Neural progenitor cell (in vitro differentiated cells): ENCODE measurements at regions not wholly inside any gene's neighbourhood (a gene's known extent, or its start where the extent isn't known, plus 50 kb on each side); places are given as distances from the start of the nearest gene placed in this dataset.
"Not testable (repeated sequence)": the region's sequence is repeated elsewhere in the genome, so short reads cannot be mapped to it uniquely, and the experiment has no call there.

Experiments
- DNase-seq: peaks from one replicate; pipeline ENCODE4 v3.0.0-alpha.2; 2016; ENCODE audit warnings: low spot score
- H2AFZ ChIP-seq: fragments of 200-600 bp; sonication (generic); replicated peaks from 2 replicates; pipeline ENCODE4 v1.6.1; 2016; ENCODE audit warnings: antibody characterized with exemption
- H3F3A ChIP-seq: fragments of 200-600 bp; sonication (generic); 2 replicates; pipeline ENCODE4 v1.6.1; 2016; ENCODE audit warnings: antibody characterized with exemption, low read depth
- H3K27ac ChIP-seq: fragments of 200-600 bp; sonication (generic); 2 replicates; pipeline ENCODE4 v1.5.1; 2016; ENCODE audit warnings: mild to moderate bottlenecking
- H3K27me3 ChIP-seq: fragments of 200-600 bp; sonication (generic); 2 replicates; pipeline ENCODE4 v1.6.1; 2016; ENCODE audit warnings: mild to moderate bottlenecking, moderate library complexity
- H3K36me3 ChIP-seq: fragments of 200-600 bp; sonication (generic); 2 replicates; pipeline ENCODE4 v1.5.1; 2016
- H3K4me1 ChIP-seq: fragments of 200-600 bp; sonication (generic); 2 replicates; pipeline ENCODE4 v1.6.1; 2016; ENCODE audit warnings: mixed run types
- H3K4me2 ChIP-seq: fragments of 200-600 bp; sonication (generic); 2 replicates; pipeline ENCODE4 v1.6.1; 2016
- H3K4me3 ChIP-seq: fragments of 200-600 bp; sonication (generic); 2 replicates; pipeline ENCODE4 v1.5.1; 2016
- H3K79me2 ChIP-seq: fragments of 200-600 bp; sonication (generic); 2 replicates; pipeline ENCODE4 v1.6.1; 2016; ENCODE audit warnings: low read depth
- H3K9ac ChIP-seq: fragments of 200-600 bp; sonication (generic); 2 replicates; pipeline ENCODE4 v1.6.1; 2016
- H3K9me3 ChIP-seq: fragments of 200-600 bp; sonication (generic); 2 replicates; pipeline ENCODE4 v1.5.1; 2016; ENCODE audit warnings: low read depth
- H4K20me1 ChIP-seq: fragments of 200-600 bp; sonication (generic); 2 replicates; pipeline ENCODE4 v1.6.1; 2016; ENCODE audit warnings: low read depth
- H3K27ac Mint-ChIP-seq: 3 replicates; pipeline ENCODE4 v1.8.0; 2021; ENCODE audit warnings: mixed read lengths
- H3K27me3 Mint-ChIP-seq: 2 replicates; pipeline ENCODE4 v1.8.0; 2022; ENCODE audit warnings: low read depth, mild to moderate bottlenecking, inconsistent platforms, moderate library complexity, mixed read lengths; ENCODE audit not compliant: insufficient read depth
- H3K36me3 Mint-ChIP-seq: 3 replicates; pipeline ENCODE4 v1.8.0; 2021; ENCODE audit warnings: mixed read lengths
- H3K4me1 Mint-ChIP-seq: 3 replicates; pipeline ENCODE4 v1.8.0; 2021; ENCODE audit warnings: mixed read lengths
- H3K4me3 Mint-ChIP-seq: 3 replicates; pipeline ENCODE4 v1.8.0; 2021; ENCODE audit warnings: mild to moderate bottlenecking, moderate library complexity, mixed read lengths
- H3K9me3 Mint-ChIP-seq: 3 replicates; pipeline ENCODE4 v1.8.0; 2020; ENCODE audit warnings: mixed read lengths
- CTCF ChIP-seq: fragments of 200-600 bp; sonication (generic); IDR thresholded peaks from 2 replicates; pipeline ENCODE4 v1.5.1; 2017; ENCODE audit warnings: antibody characterized with exemption, mild to moderate bottlenecking
- EZH2 ChIP-seq: fragments of 200-600 bp; sonication (generic); IDR thresholded peaks from 2 replicates; pipeline ENCODE4 v1.6.1; 2017; ENCODE audit warnings: antibody characterized with exemption, mild to moderate bottlenecking, moderate library complexity
- EZH2phosphoT487 ChIP-seq: fragments of 200-600 bp; sonication (generic); IDR thresholded peaks from 2 replicates; pipeline ENCODE4 v1.6.1; 2017; ENCODE audit warnings: antibody characterized with exemption

- DNase-seq = no peak
- H3K27me3 Mint-ChIP-seq = peaks cover 3% of the 10 kb centered on the region
- no peak overlapping the region for H3K4me3 ChIP-seq
- no peaks in the 10 kb centered on the region for H4K20me1 ChIP-seq
- no peaks in the 10 kb centered on the region for H3K36me3 Mint-ChIP-seq
- H3K9ac ChIP-seq = no peak overlapping the region
- H3K4me1 ChIP-seq = peaks cover 5% of the 10 kb centered on the region
- H3K4me3 Mint-ChIP-seq = no peak overlapping the region
- no peaks in the 10 kb centered on the region for H3K36me3 ChIP-seq
- no peak overlapping the region for H3K27ac Mint-ChIP-seq
- no peak overlapping the region for H3K27ac ChIP-seq
- no peaks in the 10 kb centered on the region for H3F3A ChIP-seq
- TF ChIP-seq CTCF (no peak), EZH2 (no peak), EZH2phosphoT487 (no peak)
- H3K4me1 Mint-ChIP-seq = no peaks in the 10 kb centered on the region
- H3K27me3 ChIP-seq = no peaks in the 10 kb centered on the region
- H3K4me2 ChIP-seq = no peak overlapping the region
- peaks cover 19% of the 10 kb centered on the region for H3K9me3 Mint-ChIP-seq
- H3K9me3 ChIP-seq = no peaks in the 10 kb centered on the region
- no peak overlapping the region for H2AFZ ChIP-seq
- no peaks in the 10 kb centered on the region for H3K79me2 ChIP-seq
Measured at GRCh38 chr2:160753331-160753654, 259.7 kb upstream of the RBMS1 start.

GRCh38 chr2:160753960-160754359 lies 260.4 kb upstream of the RBMS1 start:
- TF ChIP-seq EZH2phosphoT487 (no peak), CTCF (no peak), EZH2 (no peak)

DNA sequence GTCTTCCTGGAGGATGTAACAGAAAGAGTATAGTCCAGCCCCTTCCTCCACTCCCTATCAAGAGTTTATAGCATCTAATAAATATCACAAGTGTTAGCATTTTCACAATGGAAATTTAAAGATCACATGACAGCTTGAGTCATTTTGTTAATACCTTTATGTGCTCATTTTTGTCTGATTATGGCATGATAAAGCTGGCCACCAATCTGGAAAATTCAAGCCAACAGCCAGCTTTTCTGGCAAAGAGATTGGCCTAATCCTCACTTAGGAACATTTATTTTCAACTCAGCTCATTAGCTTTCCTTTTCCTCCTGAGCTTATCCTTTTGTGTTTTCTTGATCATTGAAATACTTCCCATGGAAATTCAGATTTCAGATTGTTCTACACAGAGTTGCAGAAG lies 262.9 kb upstream of the RBMS1 start:
- peaks cover 19% of the 10 kb centered on the region for H3K9me3 Mint-ChIP-seq
- no peak overlapping the region for H3K9ac ChIP-seq
- H3K9me3 ChIP-seq = no peaks in the 10 kb centered on the region
- TF ChIP-seq CTCF = no peak
- TF ChIP-seq EZH2phosphoT487 = no peak
- no peak for TF ChIP-seq EZH2
- no peak overlapping the region for H3K4me3 ChIP-seq
- no peaks in the 10 kb centered on the region for H4K20me1 ChIP-seq
- no peak overlapping the region for H2AFZ ChIP-seq
- no peaks in the 10 kb centered on the region for H3K4me1 Mint-ChIP-seq
- no peak overlapping the region for H3K4me2 ChIP-seq
- no peaks in the 10 kb centered on the region for H3K36me3 ChIP-seq
- no peaks in the 10 kb centered on the region for H3K27me3 ChIP-seq
- H3K27ac Mint-ChIP-seq = no peak overlapping the region
- H3K27ac ChIP-seq = no peak overlapping the region
- H3K36me3 Mint-ChIP-seq = no peaks in the 10 kb centered on the region
- no peak overlapping the region for H3K4me3 Mint-ChIP-seq
- H3K4me1 ChIP-seq = peaks cover 5% of the 10 kb centered on the region
- no peaks in the 10 kb centered on the region for H3K79me2 ChIP-seq
- H3K27me3 Mint-ChIP-seq = no peaks in the 10 kb centered on the region
- no peaks in the 10 kb centered on the region for H3F3A ChIP-seq
- DNase-seq = no peak

More at GRCh38 chr2:160753960-160754359, 260.4 kb upstream of the RBMS1 start:
- H2AFZ ChIP-seq = no peak overlapping the region
- H3K4me1 Mint-ChIP-seq = no peaks in the 10 kb centered on the region
- peaks cover 5% of the 10 kb centered on the region for H3K4me1 ChIP-seq
- no peak overlapping the region for H3K4me3 ChIP-seq
- no peak overlapping the region for H3K9ac ChIP-seq
- H3K4me2 ChIP-seq = no peak overlapping the region
- DNase-seq = no peak
- no peaks in the 10 kb centered on the region for H3K27me3 ChIP-seq
- peaks cover 3% of the 10 kb centered on the region for H3K27me3 Mint-ChIP-seq
- no peaks in the 10 kb centered on the region for H3K9me3 ChIP-seq
- no peak overlapping the region for H3K27ac Mint-ChIP-seq
- H3K4me3 Mint-ChIP-seq = no peak overlapping the region
- no peaks in the 10 kb centered on the region for H4K20me1 ChIP-seq
- H3K36me3 ChIP-seq = no peaks in the 10 kb centered on the region
- no peaks in the 10 kb centered on the region for H3F3A ChIP-seq
- H3K27ac ChIP-seq = no peak overlapping the region
- H3K9me3 Mint-ChIP-seq = peaks cover 19% of the 10 kb centered on the region
- no peaks in the 10 kb centered on the region for H3K36me3 Mint-ChIP-seq
- H3K79me2 ChIP-seq = no peaks in the 10 kb centered on the region

DNA sequence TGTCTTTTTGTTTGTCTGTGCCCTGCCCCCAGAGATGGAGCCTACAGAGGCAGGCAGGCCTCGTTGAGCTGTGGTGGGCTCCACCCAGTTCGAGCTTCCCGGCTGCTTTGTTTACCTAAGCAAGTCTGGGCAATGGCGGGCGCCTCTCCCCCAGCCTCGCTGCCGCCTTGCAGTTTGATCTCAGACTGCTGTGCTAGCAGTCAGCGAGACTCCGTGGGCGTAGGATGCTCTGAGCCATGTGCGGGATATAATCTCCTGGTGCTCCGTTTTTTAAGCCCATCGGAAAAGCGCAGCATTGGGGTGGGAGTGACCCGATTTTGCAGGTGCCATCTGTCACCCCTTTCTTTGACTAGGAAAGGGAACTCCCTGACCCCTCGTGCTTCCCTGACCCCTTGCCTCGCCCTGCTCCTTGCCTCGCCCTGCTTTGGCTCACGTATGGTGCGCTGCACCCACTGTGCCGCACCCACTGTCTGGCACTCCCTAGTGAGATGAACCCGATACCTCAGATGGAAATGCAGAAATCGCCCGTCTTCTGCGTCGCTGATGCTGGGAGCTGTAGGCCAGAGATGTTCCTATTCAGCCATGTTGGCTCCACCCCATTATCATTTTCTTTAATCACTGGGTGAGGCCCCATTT lies 269.0 kb upstream of the RBMS1 start:
- not testable (repeated sequence) for H2AFZ ChIP-seq, H3K4me3 ChIP-seq, H3F3A ChIP-seq, H3K27me3 Mint-ChIP-seq, H3K27ac ChIP-seq, H4K20me1 ChIP-seq, H3K79me2 ChIP-seq, H3K36me3 ChIP-seq, H3K4me1 ChIP-seq, H3K36me3 Mint-ChIP-seq, H3K4me3 Mint-ChIP-seq, H3K9me3 ChIP-seq, H3K4me2 ChIP-seq, H3K9ac ChIP-seq, H3K4me1 Mint-ChIP-seq, H3K27ac Mint-ChIP-seq, H3K27me3 ChIP-seq, DNase-seq
- peaks cover 23% of the 10 kb centered on the region for H3K9me3 Mint-ChIP-seq
